Head of caudate nucleus (tissue), 42 donors: ENCODE measurements at regions not wholly inside any gene's neighbourhood (a gene's known extent, or its start where the extent isn't known, plus 50 kb on each side); places are given as distances from the start of the nearest gene placed in this dataset.
"Not testable (repeated sequence)": the region's sequence is repeated elsewhere in the genome, so short reads cannot be mapped to it uniquely, and the experiment has no call there.

Experiments
- DNase-seq, 42 donors: peaks; one replicate each; pipeline versions ENCODE4 v3.0.0 to v3.0.0-alpha.2; 2020 to 2021; ENCODE audit warnings: mixed read lengths in 7 of 42
- intact Hi-C: fragments of 100-400 bp; cut with DNase I; formaldehyde crosslinking; loops from one replicate; pipeline ENCODE4 v1.15.0; 2022

DNA sequence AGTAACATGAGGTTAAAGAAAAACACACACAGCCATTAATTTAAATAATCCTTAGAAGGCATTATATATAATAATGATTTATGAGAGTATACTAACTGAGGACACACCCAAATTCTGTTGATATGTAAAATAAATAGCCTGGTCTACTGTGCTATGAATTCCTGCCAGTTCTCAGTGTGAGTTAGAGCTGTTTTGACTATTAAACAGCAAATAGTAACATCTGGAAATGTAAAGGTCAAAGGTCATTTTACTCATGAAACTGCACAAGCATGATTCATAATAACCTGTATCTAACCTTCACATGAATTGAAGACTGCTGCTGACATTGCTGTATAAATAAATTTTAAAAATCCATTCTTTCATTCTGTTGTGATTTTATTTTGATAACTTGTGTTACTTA, 966.7 kb downstream of the SLC6A15 start:
- DNase-seq: no peak
- intact Hi-C loops: no loop called here

GRCh38 chr12:83939718-83940117, 972.9 kb downstream of the SLC6A15 start:
- intact Hi-C loops: no loop called here

DNA sequence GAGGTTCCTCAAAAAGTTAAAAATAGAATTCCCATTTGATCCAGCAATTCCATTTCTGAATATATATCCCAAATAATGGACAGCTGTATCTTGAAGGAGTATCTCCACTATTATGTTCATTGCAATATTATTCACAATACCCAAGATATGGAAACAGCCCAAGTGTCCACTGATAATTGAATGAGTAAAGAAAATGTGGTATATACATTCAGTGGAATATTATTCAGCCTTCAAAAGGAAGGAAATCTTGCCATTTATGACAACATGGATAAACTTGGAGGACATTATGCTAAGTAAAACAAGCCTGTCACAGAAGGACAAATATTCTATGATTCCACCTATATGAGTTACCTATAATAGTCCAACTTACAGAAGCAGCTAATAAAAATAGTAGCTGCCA, 979.0 kb downstream of the SLC6A15 start:
- intact Hi-C loops: no loop called here
- DNase-seq: no peak

More at GRCh38 chr12:83939718-83940117, 972.9 kb downstream of the SLC6A15 start:
- no peak for DNase-seq

DNA sequence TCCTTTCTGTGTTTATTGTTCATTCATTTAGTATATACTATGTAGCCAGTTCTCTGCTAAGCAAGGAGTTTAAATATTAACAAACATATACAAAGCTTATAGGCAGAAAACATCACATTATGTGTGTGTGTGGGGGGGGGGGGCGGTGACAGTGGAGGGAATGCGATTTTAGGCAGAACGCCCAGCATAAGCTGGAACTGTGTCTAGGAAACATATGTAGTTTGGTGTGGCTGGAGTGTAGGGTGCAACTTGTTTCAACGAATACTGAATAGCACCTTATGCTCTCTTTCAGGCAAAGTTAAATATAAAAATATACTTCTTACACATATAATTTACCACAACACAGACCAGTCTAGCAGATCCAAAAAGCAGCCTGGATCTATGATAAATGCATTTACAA, 980.6 kb downstream of the SLC6A15 start:
- intact Hi-C loops: no loop called here
- no peak for DNase-seq

- intact Hi-C loops: no loop called here
- no peak for DNase-seq
Observed at GRCh38 chr12:83931451-83931850, 981.1 kb downstream of the SLC6A15 start.

DNA sequence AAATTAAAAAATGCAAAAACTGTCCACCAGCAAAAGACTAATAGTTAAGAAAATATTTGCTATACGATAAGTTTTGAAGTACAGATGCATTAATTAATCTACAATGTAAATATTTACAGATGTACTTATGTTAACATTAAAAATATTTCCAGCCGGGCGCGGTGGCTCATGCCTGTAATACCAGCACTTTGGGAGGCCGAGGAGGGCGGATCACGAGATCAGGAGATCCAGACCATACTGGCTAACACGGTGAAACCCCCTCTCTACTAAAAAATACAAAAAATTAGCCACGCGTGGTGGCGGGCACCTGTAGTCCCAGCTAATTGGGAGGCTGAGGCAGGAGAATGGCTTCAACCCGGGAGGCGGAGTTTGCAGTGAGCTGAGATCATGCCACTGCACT, 982.8 kb downstream of the SLC6A15 start:
- intact Hi-C loops, DNase-seq: not testable (repeated sequence)

DNA sequence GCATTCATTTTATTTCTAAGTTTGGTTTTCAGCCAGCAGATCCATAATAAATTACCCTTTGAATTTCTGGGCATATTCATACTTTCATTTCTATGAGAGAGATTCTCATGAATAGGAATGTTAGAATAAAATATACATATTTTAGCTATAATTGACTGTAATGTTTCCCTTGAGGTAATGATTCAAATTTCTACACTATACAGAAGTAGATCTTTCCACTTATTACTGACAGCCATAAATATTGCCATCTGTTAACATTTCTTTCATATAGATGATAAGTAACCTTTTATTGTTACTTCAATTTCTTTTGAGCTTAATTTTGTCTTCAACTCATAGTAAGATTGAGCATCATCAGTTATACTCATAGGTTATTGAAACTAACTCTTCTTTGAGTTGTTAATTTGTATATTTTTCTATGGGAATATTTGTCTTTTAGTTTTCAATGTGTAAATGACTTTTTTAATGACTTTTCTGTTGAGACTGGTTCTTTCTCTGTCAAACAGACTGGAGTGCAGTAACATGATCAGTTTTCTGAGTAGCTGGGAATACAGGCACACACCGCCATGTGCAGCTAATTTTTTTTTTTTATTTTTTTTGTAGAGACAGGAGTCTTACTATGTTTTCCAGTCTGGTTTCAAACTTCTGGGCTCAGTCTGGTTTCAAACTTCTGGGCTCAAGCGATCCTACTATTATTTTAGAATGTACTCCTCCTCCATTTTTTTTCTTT, 991.6 kb downstream of the SLC6A15 start:
- intact Hi-C loops: no loop called here
- DNase-seq: no peak

GRCh38 chr12:83919081-83919480, 993.5 kb downstream of the SLC6A15 start:
- DNase-seq: no peak
- intact Hi-C loops: no loop called here

DNA sequence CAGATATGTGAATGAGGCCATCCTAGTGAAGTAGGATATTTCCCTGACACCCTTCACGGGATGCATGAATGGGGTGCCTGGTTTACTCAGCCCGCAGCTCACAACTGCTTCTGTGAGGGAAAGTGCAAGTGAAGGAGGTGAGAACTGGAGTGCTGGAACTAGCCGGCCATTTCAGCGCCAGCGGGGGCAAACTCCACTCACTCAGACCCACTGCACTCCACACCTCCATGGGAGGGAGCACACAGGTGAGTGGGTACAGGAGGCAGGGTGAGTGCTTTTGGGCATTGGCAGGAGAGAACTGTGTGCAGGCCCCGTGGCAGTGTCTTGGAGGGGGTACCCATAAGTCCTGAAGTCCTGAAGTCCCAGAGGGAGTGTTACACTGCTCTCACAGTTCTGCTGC, 1008.4 kb downstream of the SLC6A15 start:
- intact Hi-C loops: no loop called here
- DNase-seq: no peak

DNA sequence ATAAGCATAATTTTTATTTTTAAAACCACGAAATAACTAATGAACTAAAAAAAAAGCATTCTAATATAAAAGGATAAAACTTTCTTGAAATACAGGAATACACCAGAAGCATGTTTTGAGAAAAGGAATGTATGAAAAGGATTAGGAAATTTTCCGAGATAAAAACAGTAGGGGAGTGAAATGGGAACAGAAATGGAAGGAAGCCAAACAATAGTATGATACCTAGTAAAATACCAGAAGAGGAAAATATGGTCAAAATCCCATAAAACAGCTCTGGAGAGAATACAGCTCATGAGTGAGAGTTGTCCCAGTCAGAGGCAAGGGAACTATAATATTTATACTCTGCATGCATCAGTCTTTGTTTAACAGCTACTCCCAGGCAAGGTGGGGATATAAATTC, 1016.2 kb downstream of the SLC6A15 start:
- intact Hi-C loops: no loop called here
- no peak for DNase-seq

DNA sequence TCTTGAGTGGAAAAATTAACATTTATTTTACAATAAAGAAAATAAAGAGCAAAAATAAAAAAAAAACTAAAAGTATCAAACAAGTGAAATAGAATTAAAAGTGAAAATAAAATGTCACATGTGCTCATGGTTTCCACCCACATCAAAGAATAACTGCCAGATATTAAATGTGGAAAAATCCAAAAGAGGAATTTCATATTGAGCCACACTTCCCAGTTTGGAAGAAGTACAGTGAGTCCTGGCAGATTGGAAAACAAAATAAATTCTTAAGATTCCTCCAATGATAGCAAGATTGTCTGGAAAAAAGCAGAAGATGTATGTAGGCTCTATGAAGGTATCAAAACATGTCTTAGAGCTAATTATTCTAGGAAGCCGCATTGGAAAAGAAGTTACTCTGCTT, 1019.5 kb downstream of the SLC6A15 start:
- no peak for DNase-seq
- intact Hi-C loops: no loop called here

- no peak for DNase-seq
- intact Hi-C loops: no loop called here
Observed at GRCh38 chr12:83889745-83890144, 1022.9 kb downstream of the SLC6A15 start.

GRCh38 chr12:83886479-83886878, 1026.1 kb downstream of the SLC6A15 start:
- intact Hi-C loops: no loop called here
- DNase-seq: no peak

GRCh38 chr12:83870921-83871599, 1041.5 kb downstream of the SLC6A15 start:
- DNase-seq, intact Hi-C loops: not testable (repeated sequence)

GRCh38 chr12:83866477-83866876, 1046.1 kb downstream of the SLC6A15 start:
- intact Hi-C loops: no loop called here
- DNase-seq: no peak

- intact Hi-C loops: no loop called here
- no peak for DNase-seq
Observed at GRCh38 chr12:83865431-83865830, 1047.2 kb downstream of the SLC6A15 start.

- no peak for DNase-seq
- intact Hi-C loops: no loop called here
Observed at GRCh38 chr12:83864054-83864453, 1048.5 kb downstream of the SLC6A15 start.

DNA sequence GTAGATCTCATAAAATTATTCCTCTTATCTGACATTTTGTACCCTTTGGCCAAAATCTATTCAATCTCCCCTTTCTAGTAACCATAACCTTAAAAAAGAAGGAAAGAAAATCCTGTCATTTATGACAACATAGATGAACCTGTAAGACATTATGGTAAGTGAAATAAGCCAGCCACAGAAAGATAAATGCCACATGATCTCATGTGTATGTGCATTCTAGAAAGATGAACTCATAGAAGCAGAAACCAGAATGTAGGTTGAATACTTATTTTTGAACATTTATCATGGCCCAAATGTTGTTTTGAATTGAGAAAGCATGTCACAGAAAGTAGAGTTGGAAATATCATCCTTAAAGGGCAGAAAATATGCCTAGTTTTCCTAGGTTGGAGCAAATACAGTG, 1053.6 kb downstream of the SLC6A15 start:
- intact Hi-C loops: no loop called here
- no peak for DNase-seq

- no peak for DNase-seq
- intact Hi-C loops: no loop called here
Observed at GRCh38 chr12:83856803-83857202, 1055.8 kb downstream of the SLC6A15 start.

GRCh38 chr12:83850531-83850930, 1062.1 kb downstream of the SLC6A15 start:
- no peak for DNase-seq
- intact Hi-C loops: no loop called here

- intact Hi-C loops: no loop called here
- no peak for DNase-seq
Observed at GRCh38 chr12:83848702-83849101, 1063.9 kb downstream of the SLC6A15 start.
